SK-N-SH treated with all-trans-retinoic acid at 6 μM for 48 hours (cell line): ENCODE measurements at regions not wholly inside any gene's neighbourhood (a gene's known extent, or its start where the extent isn't known, plus 50 kb on each side); places are given as distances from the start of the nearest gene placed in this dataset.
A peak's percentile ranks its signal among the peaks of the same experiment; 100 is the strongest.

Experiments used
- ATAC-seq: fragments of 200-7000 bp; cut with Tn5 transposase; 3 replicates; pipeline ENCODE4 v1.9.1; 2020; ENCODE audit warnings: mild to moderate bottlenecking, moderate library complexity
- ARNTL ChIP-seq: fragments of 450-650 bp; formaldehyde crosslinking; IDR thresholded peaks from 2 replicates; pipeline ENCODE4 v1.5.0; 2020; ENCODE audit warnings: low read depth, mild to moderate bottlenecking, moderate library complexity, borderline replicate concordance
- BACH2 ChIP-seq: fragments of 250-450 bp; sonication (Bioruptor Pico); IDR thresholded peaks from 2 replicates; pipeline ENCODE4 v1.9.0; 2021; ENCODE audit warnings: mild to moderate bottlenecking, borderline replicate concordance
- CSDC2 ChIP-seq: fragments of 250-450 bp; sonication (Bioruptor Pico); IDR thresholded peaks from 2 replicates; pipeline ENCODE4 v1.5.0; 2020; ENCODE audit warnings: mild to moderate bottlenecking, moderate library complexity
- CSRNP3 ChIP-seq: fragments of 250-450 bp; sonication (Bioruptor Pico); IDR thresholded peaks from 2 replicates; pipeline ENCODE4 v1.5.1; 2021; ENCODE audit warnings: mild to moderate bottlenecking, moderate library complexity
- ESRRG ChIP-seq: fragments of 250-450 bp; sonication (Bioruptor Pico); IDR thresholded peaks from 2 replicates; pipeline ENCODE4 v1.6.1; 2021; ENCODE audit warnings: mild to moderate bottlenecking
- GLIS3 ChIP-seq: fragments of 250-450 bp; sonication (Bioruptor Pico); IDR thresholded peaks from 2 replicates; pipeline ENCODE4 v1.5.0; 2020; ENCODE audit warnings: mild to moderate bottlenecking, moderate library complexity
- ISL1 ChIP-seq: fragments of 250-450 bp; sonication (Bioruptor Pico); IDR thresholded peaks from 2 replicates; pipeline ENCODE4 v2.1.2; 2022; ENCODE audit warnings: mild to moderate bottlenecking, moderate library complexity
- OSR1 ChIP-seq: fragments of 250-450 bp; sonication (Bioruptor Pico); IDR thresholded peaks from 2 replicates; pipeline ENCODE4 v1.8.0; 2022; ENCODE audit warnings: moderate library complexity, mild to moderate bottlenecking, inconsistent platforms
- PATZ1 ChIP-seq: fragments of 250-450 bp; sonication (Bioruptor Pico); IDR thresholded peaks from 2 replicates; pipeline ENCODE4 v1.8.0; 2020; ENCODE audit warnings: mild to moderate bottlenecking, moderate library complexity, borderline replicate concordance
- POU6F1 ChIP-seq: fragments of 250-450 bp; sonication (Bioruptor Pico); IDR thresholded peaks from 2 replicates; pipeline ENCODE4 v1.8.0; 2021; ENCODE audit warnings: low read depth, mild to moderate bottlenecking, moderate library complexity, borderline replicate concordance
- PPARA ChIP-seq: fragments of 250-450 bp; sonication (Bioruptor Pico); IDR thresholded peaks from 2 replicates; pipeline ENCODE4 v1.5.0; 2020; ENCODE audit warnings: mild to moderate bottlenecking, borderline replicate concordance
- RARB ChIP-seq: fragments of 250-450 bp; sonication (Bioruptor Pico); IDR thresholded peaks from 2 replicates; pipeline ENCODE4 v1.8.0; 2021; ENCODE audit warnings: mild to moderate bottlenecking, moderate library complexity
- SNAI2 ChIP-seq: fragments of 250-450 bp; sonication (Bioruptor Pico); IDR thresholded peaks from 2 replicates; pipeline ENCODE4 v1.5.0; 2020; ENCODE audit warnings: mild to moderate bottlenecking, moderate library complexity
- TCF4 ChIP-seq: fragments of 250-450 bp; sonication (Bioruptor Pico); IDR thresholded peaks from 2 replicates; pipeline ENCODE4 v1.8.0; 2021; ENCODE audit warnings: mild to moderate bottlenecking, moderate library complexity, borderline replicate concordance
- TOX ChIP-seq: fragments of 250-450 bp; sonication (Bioruptor Pico); IDR thresholded peaks from 2 replicates; pipeline ENCODE4 v1.8.0; 2021; ENCODE audit warnings: mild to moderate bottlenecking, moderate library complexity, borderline replicate concordance
- TSHZ2 ChIP-seq: fragments of 250-450 bp; sonication (Bioruptor Pico); IDR thresholded peaks from 2 replicates; pipeline ENCODE4 v1.5.0; 2020; ENCODE audit warnings: mild to moderate bottlenecking, moderate library complexity
- ZC3H10 ChIP-seq: fragments of 250-450 bp; sonication (Bioruptor Pico); IDR thresholded peaks from 2 replicates; pipeline ENCODE4 v1.5.1; 2021; ENCODE audit warnings: mild to moderate bottlenecking, moderate library complexity
- ZFP3 ChIP-seq: fragments of 250-450 bp; sonication (Bioruptor Pico); IDR thresholded peaks from 2 replicates; pipeline ENCODE4 v1.5.0; 2020; ENCODE audit warnings: mild to moderate bottlenecking, moderate library complexity
- ZFP30 ChIP-seq: fragments of 450-650 bp; formaldehyde crosslinking; IDR thresholded peaks from 2 replicates; pipeline ENCODE4 v1.5.0; 2022; ENCODE audit warnings: mild to moderate bottlenecking, moderate library complexity
- ZNF565 ChIP-seq: fragments of 450-650 bp; formaldehyde crosslinking; conservative IDR thresholded peaks from 2 replicates; pipeline ENCODE4 v1.5.0; 2020; ENCODE audit warnings: low read depth, mild to moderate bottlenecking, moderate library complexity
- ZNF70 ChIP-seq: fragments of 450-650 bp; formaldehyde crosslinking; IDR thresholded peaks from 2 replicates; pipeline ENCODE4 v1.5.0; 2020; ENCODE audit warnings: mild to moderate bottlenecking, moderate library complexity
- ZNF8 ChIP-seq: fragments of 450-650 bp; formaldehyde crosslinking; IDR thresholded peaks from 2 replicates; pipeline ENCODE4 v1.5.0; 2020; ENCODE audit warnings: mild to moderate bottlenecking, moderate library complexity

DNA sequence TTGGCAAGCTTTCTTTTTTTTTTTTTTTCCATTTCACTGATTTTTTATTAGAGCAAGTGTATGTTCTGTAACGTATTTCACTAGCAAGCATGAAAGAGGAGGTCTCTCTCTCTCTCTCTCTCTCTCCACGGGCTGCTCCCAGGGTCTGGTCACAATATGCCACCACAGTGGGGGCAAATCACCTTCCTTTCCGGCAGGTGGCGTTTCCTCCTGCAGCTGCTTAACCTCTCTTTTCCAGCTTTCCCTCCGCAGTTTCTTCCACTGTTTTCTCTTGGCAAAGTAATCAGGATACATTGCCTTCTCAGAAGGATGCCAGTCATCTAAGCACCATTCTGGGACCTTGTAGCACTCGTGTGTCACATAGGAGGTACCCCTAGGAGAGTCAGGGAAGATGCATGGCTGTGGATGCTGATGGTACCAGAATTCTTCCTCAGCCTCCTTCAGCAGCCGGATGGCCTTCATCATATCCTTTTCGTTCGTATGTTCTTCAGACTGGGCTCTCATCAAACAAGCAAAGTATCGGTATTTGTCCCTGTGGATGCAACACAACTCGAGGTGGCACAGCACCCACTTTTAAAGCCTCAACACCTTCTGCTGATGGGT is 197.3 kb upstream of the PODXL start:
- no peak for TF ChIP-seq ESRRG (CRISPR knock-in tag)
- no peak for TF ChIP-seq ARNTL (CRISPR knock-in tag)
- no peak for TF ChIP-seq ZFP3
- TF ChIP-seq CSRNP3 (CRISPR knock-in tag): no peak
- no peak for TF ChIP-seq SNAI2 (CRISPR knock-in tag)
- no peak for TF ChIP-seq CSDC2
- TF ChIP-seq OSR1 (CRISPR knock-in tag): no peak
- no peak for TF ChIP-seq RARB (CRISPR knock-in tag)
- TF ChIP-seq POU6F1 (CRISPR knock-in tag): no peak
- no peak for TF ChIP-seq ZFP30 (CRISPR knock-in tag)
- TF ChIP-seq ZNF565 (CRISPR knock-in tag): no peak
- TF ChIP-seq BACH2 (CRISPR knock-in tag): no peak
- TF ChIP-seq ZC3H10 (CRISPR knock-in tag): no peak
- no peak for TF ChIP-seq PPARA (CRISPR knock-in tag)
- no peak for TF ChIP-seq ZNF70 (CRISPR knock-in tag)
- no peak for TF ChIP-seq TSHZ2 (CRISPR knock-in tag)
- no peak for TF ChIP-seq TCF4
- no peak for TF ChIP-seq GLIS3 (CRISPR knock-in tag)
- no peak for TF ChIP-seq ZNF8
- no peak for TF ChIP-seq ISL1 (CRISPR knock-in tag)
- TF ChIP-seq, all 23 proteins: peak for 0
- ATAC-seq: peak; percentile 74

- no peak for TF ChIP-seq ZNF8
- no peak for TF ChIP-seq ZFP30 (CRISPR knock-in tag)
- no peak for TF ChIP-seq PPARA (CRISPR knock-in tag)
- no peak for TF ChIP-seq PATZ1 (CRISPR knock-in tag)
- TF ChIP-seq TOX (CRISPR knock-in tag): no peak
- no peak for TF ChIP-seq ISL1 (CRISPR knock-in tag)
- ATAC-seq: no peak
Measured at GRCh38 chr7:131747658-131748232, 191.3 kb upstream of the PODXL start.

GRCh38 chr7:131745390-131746248 is 189.2 kb upstream of the PODXL start:
- peak; percentile 83 for ATAC-seq

More at GRCh38 chr7:131745390-131746248, 189.2 kb upstream of the PODXL start:
- TF ChIP-seq SNAI2 (CRISPR knock-in tag): peak; percentile 58; the same call in 1 of the 2 replicates
- TF ChIP-seq ISL1 (CRISPR knock-in tag): no peak
- TF ChIP-seq OSR1 (CRISPR knock-in tag): no peak
- no peak for TF ChIP-seq BACH2 (CRISPR knock-in tag)
- TF ChIP-seq CSDC2: no peak
- TF ChIP-seq ZC3H10 (CRISPR knock-in tag): no peak
